Endothelial cell of umbilical vein (primary cell): ENCODE measurements at regions not wholly inside any gene's neighbourhood (a gene's known extent, or its start where the extent isn't known, plus 50 kb on each side); places are given as distances from the start of the nearest gene placed in this dataset.

Experiments
- BruUV-seq: library from RNA; stranded (reverse); fragments of 400-500 nt; replicated peaks from 2 replicates; lab custom pipeline; 2021; lab: Mats Ljungman, UMichigan
- CTCF ChIA-PET: fragments of 300-600, 350-600 bp; sonication (Branson Sonifier 250); formaldehyde crosslinking; loops from one replicate; lab custom pipeline; 2021; ENCODE audit warnings: antibody characterized with exemption, inconsistent platforms; lab: Charles Lee
- POLR2A ChIA-PET: fragments of 300-600, 350-600 bp; sonication (Branson Sonifier 250); formaldehyde crosslinking; loops from one replicate; lab custom pipeline; 2021; ENCODE audit warnings: antibody characterized with exemption, inconsistent platforms; lab: Charles Lee
- DNase-seq: peaks from one replicate; pipeline ENCODE4 v3.0.0-alpha.2; 2011; ENCODE audit warnings: low read depth, low spot score
- FAIRE-seq: peaks from 2 replicates; lab custom pipeline; 2011; peaks lifted over from hg19 to GRCh38; lab: Jason Lieb, UNC
- H2AFZ ChIP-seq: 2 replicates; pipeline ENCODE4 v1.6.0; 2012; ENCODE audit warnings: low read depth, low read length, control low read depth, inconsistent platforms
- H3K27ac ChIP-seq: 2 replicates; pipeline ENCODE4 v1.5.1; 2011; ENCODE audit warnings: low read depth, mild to moderate bottlenecking, control low read depth, low read length, moderate library complexity; ENCODE audit not compliant: insufficient read depth
- H3K27me3 ChIP-seq, 2 experiments: 2 replicates each; pipeline versions ENCODE4 v1.6.0 to v1.6.1; 2011; ENCODE audit warnings: low read length in 2 of 2, mixed read lengths in 1 of 2; ENCODE audit not compliant: control insufficient read depth in 2 of 2, insufficient read depth in 2 of 2
- H3K36me3 ChIP-seq, 2 experiments: 2 replicates in 1 of 2; 3 replicates in 1 of 2; pipeline ENCODE4 v1.5.1; 2011; ENCODE audit warnings: low read length in 2 of 2, mild to moderate bottlenecking in 1 of 2, moderate library complexity in 1 of 2; ENCODE audit not compliant: control insufficient read depth in 2 of 2, insufficient read depth in 2 of 2; ENCODE audit errors: extremely low read depth in 1 of 2
- H3K4me1 ChIP-seq: 3 replicates; pipeline ENCODE4 v1.5.1; 2011; ENCODE audit warnings: mild to moderate bottlenecking, low read length; ENCODE audit not compliant: control insufficient read depth, insufficient read depth; ENCODE audit errors: extremely low read depth
- H3K4me2 ChIP-seq: 2 replicates; pipeline ENCODE4 v1.6.1; 2011; ENCODE audit warnings: low read length, control low read depth, mixed read lengths; ENCODE audit not compliant: insufficient read depth
- H3K4me3 ChIP-seq, 3 experiments: fragments of 200-600 bp in 1 of 3; sonication (generic), shearing (Covaris generic) in 1 of 3; replicated peaks in 1 of 3; 2 replicates each; pipeline ENCODE4 v1.5.1; 2011 to 2016; ENCODE audit warnings: control low read depth in 3 of 3, low read length in 3 of 3, mild to moderate bottlenecking in 2 of 3, inconsistent platforms in 1 of 3, low read depth in 1 of 3, moderate library complexity in 1 of 3; ENCODE audit not compliant: insufficient read depth in 1 of 3
- H3K79me2 ChIP-seq: 2 replicates; pipeline ENCODE4 v1.6.0; 2012; ENCODE audit warnings: low read length, inconsistent platforms; ENCODE audit not compliant: control insufficient read depth, insufficient read depth
- H3K9ac ChIP-seq: replicated peaks from 2 replicates; pipeline ENCODE3; 2011; ENCODE audit warnings: low read length, control low read depth; ENCODE audit not compliant: insufficient read depth; ENCODE audit errors: extremely low read depth
- H3K9me1 ChIP-seq: replicated peaks from 3 replicates; pipeline ENCODE4 v1.6.0; 2011; ENCODE audit warnings: mild to moderate bottlenecking, low read length; ENCODE audit not compliant: control insufficient read depth, insufficient read depth; ENCODE audit errors: extremely low read depth
- H3K9me3 ChIP-seq: replicated peaks from 2 replicates; pipeline ENCODE4 v1.5.1; 2012; ENCODE audit warnings: low read length, inconsistent platforms; ENCODE audit not compliant: control insufficient read depth, insufficient read depth
- H4K20me1 ChIP-seq: replicated peaks from 2 replicates; pipeline ENCODE3; 2011; ENCODE audit warnings: mild to moderate bottlenecking, low read length; ENCODE audit not compliant: control insufficient read depth, insufficient read depth; ENCODE audit errors: extremely low read depth
- EZH2 ChIP-seq: IDR thresholded peaks from 2 replicates; pipeline ENCODE4 v1.6.1; 2012; ENCODE audit warnings: borderline replicate concordance, low read depth, mild to moderate bottlenecking, moderate library complexity, low read length, inconsistent platforms; ENCODE audit not compliant: severe bottlenecking
- FOS ChIP-seq: IDR thresholded peaks from 2 replicates; pipeline ENCODE4 v1.6.1; 2011; ENCODE audit warnings: mild to moderate bottlenecking, low read length, moderate library complexity, borderline replicate concordance; ENCODE audit not compliant: insufficient read depth
- GATA2 ChIP-seq: IDR thresholded peaks from 2 replicates; pipeline ENCODE4 v1.7.0; 2011; ENCODE audit warnings: low read depth, mild to moderate bottlenecking, moderate library complexity, mixed read lengths, low read length; ENCODE audit not compliant: insufficient read length, insufficient read depth
- JUN ChIP-seq: IDR thresholded peaks from 2 replicates; pipeline ENCODE4 v1.6.1; 2011; ENCODE audit warnings: borderline replicate concordance, low read depth; ENCODE audit not compliant: insufficient read length, insufficient read depth
- MYC ChIP-seq: IDR thresholded peaks from one replicate; pipeline ENCODE4 v1.6.1; 2011; ENCODE audit warnings: mild to moderate bottlenecking, low read depth, low read length
- POLR2A ChIP-seq: IDR thresholded peaks from 2 replicates; pipeline ENCODE4 v1.6.1; 2012; ENCODE audit warnings: low read depth, mild to moderate bottlenecking, control low read depth, low read length
- POLR2AphosphoS5 ChIP-seq: IDR thresholded peaks from 2 replicates; pipeline ENCODE4 v1.6.1; 2012; ENCODE audit warnings: low read depth, mild to moderate bottlenecking, control low read depth, low read length, moderate library complexity; ENCODE audit not compliant: insufficient read depth
- dilution Hi-C: fragments of 300-500 bp; cut with MboI; formaldehyde crosslinking; loops from one replicate; pipeline ENCODE4 v1.15.0; 2019; ENCODE audit warnings: low sequenced_read_pairs; ENCODE audit not compliant: extremely low pct_ligation_motif_present
- intact Hi-C: fragments of 100-400 bp; cut with micrococcal nuclease; formaldehyde crosslinking; loops from one replicate; pipeline ENCODE4 v1.10.0; 2022
- TF ChIP-seq, protein P1 (sequence below), 2 donors: IDR thresholded peaks; 1 replicate in 1 of 2; 2 replicates in 1 of 2; pipeline ENCODE4 v1.5.1; 2011; ENCODE audit warnings: low read length in 2 of 2, mild to moderate bottlenecking in 2 of 2, moderate library complexity in 2 of 2, control low read depth in 1 of 2, inconsistent platforms in 1 of 2, low read depth in 1 of 2; ENCODE audit not compliant: insufficient read depth in 1 of 2; ENCODE audit errors: extremely low read depth in 1 of 2
- TF ChIP-seq, protein P2 (sequence below): IDR thresholded peaks from 2 replicates; pipeline ENCODE4 v1.6.1; 2011; ENCODE audit not compliant: insufficient read depth, insufficient read length

DNA sequence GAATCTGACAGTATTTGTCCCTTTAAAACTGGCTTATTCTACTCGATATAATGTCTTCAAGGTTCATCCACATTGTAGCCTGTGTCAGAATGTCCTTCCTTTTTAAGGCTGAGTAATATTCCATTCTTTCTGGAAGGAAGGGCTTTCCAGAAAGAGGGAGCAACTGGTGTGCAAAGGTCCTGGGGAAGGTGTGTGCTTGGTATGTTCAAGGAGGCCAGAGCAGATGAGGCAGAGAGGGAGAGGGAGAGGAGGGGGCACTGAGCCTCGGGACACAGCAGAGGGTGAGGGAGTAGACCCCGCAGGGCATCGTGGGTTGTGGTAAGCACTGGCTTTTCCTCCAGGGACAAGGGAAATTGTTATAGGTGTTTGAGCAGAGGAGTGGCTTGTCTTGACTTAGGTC lies 90.9 kb upstream of the NCOR2 start:
- Histone ChIP-seq H3K9me3 (no peaks in the 10 kb centered on the region), H3K4me1 (peaks cover 38% of the 10 kb centered on the region), H3K4me2 (no peak overlapping the region), H3K4me3 (no peak overlapping the region), H2AFZ (no peak overlapping the region), H3K27me3 (no peaks in the 10 kb centered on the region), H3K9ac (no peak overlapping the region), H4K20me1 (no peaks in the 10 kb centered on the region), H3K9me1 (no peaks in the 10 kb centered on the region), H3K27ac (no peak overlapping the region), H3K36me3 (no peaks in the 10 kb centered on the region), H3K79me2 (no peaks in the 10 kb centered on the region)
- dilution Hi-C loops (no loop called here), intact Hi-C loops (no loop called here)
- POLR2A ChIA-PET: no interaction called here
- TF ChIP-seq FOS: no peak
- TF ChIP-seq, protein P1, sequence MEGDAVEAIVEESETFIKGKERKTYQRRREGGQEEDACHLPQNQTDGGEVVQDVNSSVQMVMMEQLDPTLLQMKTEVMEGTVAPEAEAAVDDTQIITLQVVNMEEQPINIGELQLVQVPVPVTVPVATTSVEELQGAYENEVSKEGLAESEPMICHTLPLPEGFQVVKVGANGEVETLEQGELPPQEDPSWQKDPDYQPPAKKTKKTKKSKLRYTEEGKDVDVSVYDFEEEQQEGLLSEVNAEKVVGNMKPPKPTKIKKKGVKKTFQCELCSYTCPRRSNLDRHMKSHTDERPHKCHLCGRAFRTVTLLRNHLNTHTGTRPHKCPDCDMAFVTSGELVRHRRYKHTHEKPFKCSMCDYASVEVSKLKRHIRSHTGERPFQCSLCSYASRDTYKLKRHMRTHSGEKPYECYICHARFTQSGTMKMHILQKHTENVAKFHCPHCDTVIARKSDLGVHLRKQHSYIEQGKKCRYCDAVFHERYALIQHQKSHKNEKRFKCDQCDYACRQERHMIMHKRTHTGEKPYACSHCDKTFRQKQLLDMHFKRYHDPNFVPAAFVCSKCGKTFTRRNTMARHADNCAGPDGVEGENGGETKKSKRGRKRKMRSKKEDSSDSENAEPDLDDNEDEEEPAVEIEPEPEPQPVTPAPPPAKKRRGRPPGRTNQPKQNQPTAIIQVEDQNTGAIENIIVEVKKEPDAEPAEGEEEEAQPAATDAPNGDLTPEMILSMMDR (IDR thresholded peaks at IDR 0.05; ENCODE audit: extremely low read depth in 1 of 2, insufficient read depth in 1 of 2, low read depth in 1 of 2, low read length in 2 of 2): no peak
- TF ChIP-seq MYC: no peak
- TF ChIP-seq GATA2: no peak
- no peak for TF ChIP-seq JUN
- TF ChIP-seq POLR2A: no peak
- TF ChIP-seq POLR2AphosphoS5: no peak
- no peak for TF ChIP-seq EZH2
- TF ChIP-seq, protein P2, sequence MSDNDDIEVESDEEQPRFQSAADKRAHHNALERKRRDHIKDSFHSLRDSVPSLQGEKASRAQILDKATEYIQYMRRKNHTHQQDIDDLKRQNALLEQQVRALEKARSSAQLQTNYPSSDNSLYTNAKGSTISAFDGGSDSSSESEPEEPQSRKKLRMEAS: no peak
- DNase-seq (no peak), FAIRE-seq (no peak)
- no TSS peak for BruUV-seq
- CTCF ChIA-PET: interaction anchor here (1.2 kb wide), 1 partner anchor 23 kb away, joined by 3 read pairs; no protein-coding TSS in a partner anchor
